Endothelial cell of umbilical vein (primary cell): ENCODE measurements at regions not wholly inside any gene's neighbourhood (a gene's known extent, or its start where the extent isn't known, plus 50 kb on each side); places are given as distances from the start of the nearest gene placed in this dataset.

Experiments used
- BruUV-seq: library from RNA; stranded (reverse); fragments of 400-500 nt; replicated peaks from 2 replicates; lab custom pipeline; 2021; lab: Mats Ljungman, UMichigan
- CTCF ChIA-PET: fragments of 300-600, 350-600 bp; sonication (Branson Sonifier 250); formaldehyde crosslinking; loops from one replicate; lab custom pipeline; 2021; ENCODE audit warnings: antibody characterized with exemption, inconsistent platforms; lab: Charles Lee
- POLR2A ChIA-PET: fragments of 300-600, 350-600 bp; sonication (Branson Sonifier 250); formaldehyde crosslinking; loops from one replicate; lab custom pipeline; 2021; ENCODE audit warnings: antibody characterized with exemption, inconsistent platforms; lab: Charles Lee
- DNase-seq: peaks from one replicate; pipeline ENCODE4 v3.0.0-alpha.2; 2011; ENCODE audit warnings: low read depth, low spot score
- FAIRE-seq: peaks from 2 replicates; lab custom pipeline; 2011; peaks lifted over from hg19 to GRCh38; lab: Jason Lieb, UNC
- H2AFZ ChIP-seq: 2 replicates; pipeline ENCODE4 v1.6.0; 2012; ENCODE audit warnings: low read depth, low read length, control low read depth, inconsistent platforms
- H3K27ac ChIP-seq: 2 replicates; pipeline ENCODE4 v1.5.1; 2011; ENCODE audit warnings: low read depth, mild to moderate bottlenecking, control low read depth, low read length, moderate library complexity; ENCODE audit not compliant: insufficient read depth
- H3K27me3 ChIP-seq, 2 experiments: 2 replicates each; pipeline versions ENCODE4 v1.6.0 to v1.6.1; 2011; ENCODE audit warnings: low read length in 2 of 2, mixed read lengths in 1 of 2; ENCODE audit not compliant: control insufficient read depth in 2 of 2, insufficient read depth in 2 of 2
- H3K36me3 ChIP-seq, 2 experiments: 2 replicates in 1 of 2; 3 replicates in 1 of 2; pipeline ENCODE4 v1.5.1; 2011; ENCODE audit warnings: low read length in 2 of 2, mild to moderate bottlenecking in 1 of 2, moderate library complexity in 1 of 2; ENCODE audit not compliant: control insufficient read depth in 2 of 2, insufficient read depth in 2 of 2; ENCODE audit errors: extremely low read depth in 1 of 2
- H3K4me1 ChIP-seq: 3 replicates; pipeline ENCODE4 v1.5.1; 2011; ENCODE audit warnings: mild to moderate bottlenecking, low read length; ENCODE audit not compliant: control insufficient read depth, insufficient read depth; ENCODE audit errors: extremely low read depth
- H3K4me2 ChIP-seq: 2 replicates; pipeline ENCODE4 v1.6.1; 2011; ENCODE audit warnings: low read length, control low read depth, mixed read lengths; ENCODE audit not compliant: insufficient read depth
- H3K4me3 ChIP-seq, 3 experiments: fragments of 200-600 bp in 1 of 3; sonication (generic), shearing (Covaris generic) in 1 of 3; replicated peaks in 1 of 3; 2 replicates each; pipeline ENCODE4 v1.5.1; 2011 to 2016; ENCODE audit warnings: control low read depth in 3 of 3, low read length in 3 of 3, mild to moderate bottlenecking in 2 of 3, inconsistent platforms in 1 of 3, low read depth in 1 of 3, moderate library complexity in 1 of 3; ENCODE audit not compliant: insufficient read depth in 1 of 3
- H3K79me2 ChIP-seq: 2 replicates; pipeline ENCODE4 v1.6.0; 2012; ENCODE audit warnings: low read length, inconsistent platforms; ENCODE audit not compliant: control insufficient read depth, insufficient read depth
- H3K9ac ChIP-seq: replicated peaks from 2 replicates; pipeline ENCODE3; 2011; ENCODE audit warnings: low read length, control low read depth; ENCODE audit not compliant: insufficient read depth; ENCODE audit errors: extremely low read depth
- H3K9me1 ChIP-seq: replicated peaks from 3 replicates; pipeline ENCODE4 v1.6.0; 2011; ENCODE audit warnings: mild to moderate bottlenecking, low read length; ENCODE audit not compliant: control insufficient read depth, insufficient read depth; ENCODE audit errors: extremely low read depth
- H3K9me3 ChIP-seq: replicated peaks from 2 replicates; pipeline ENCODE4 v1.5.1; 2012; ENCODE audit warnings: low read length, inconsistent platforms; ENCODE audit not compliant: control insufficient read depth, insufficient read depth
- H4K20me1 ChIP-seq: replicated peaks from 2 replicates; pipeline ENCODE3; 2011; ENCODE audit warnings: mild to moderate bottlenecking, low read length; ENCODE audit not compliant: control insufficient read depth, insufficient read depth; ENCODE audit errors: extremely low read depth
- EZH2 ChIP-seq: IDR thresholded peaks from 2 replicates; pipeline ENCODE4 v1.6.1; 2012; ENCODE audit warnings: borderline replicate concordance, low read depth, mild to moderate bottlenecking, moderate library complexity, low read length, inconsistent platforms; ENCODE audit not compliant: severe bottlenecking
- FOS ChIP-seq: IDR thresholded peaks from 2 replicates; pipeline ENCODE4 v1.6.1; 2011; ENCODE audit warnings: mild to moderate bottlenecking, low read length, moderate library complexity, borderline replicate concordance; ENCODE audit not compliant: insufficient read depth
- GATA2 ChIP-seq: IDR thresholded peaks from 2 replicates; pipeline ENCODE4 v1.7.0; 2011; ENCODE audit warnings: low read depth, mild to moderate bottlenecking, moderate library complexity, mixed read lengths, low read length; ENCODE audit not compliant: insufficient read length, insufficient read depth
- JUN ChIP-seq: IDR thresholded peaks from 2 replicates; pipeline ENCODE4 v1.6.1; 2011; ENCODE audit warnings: borderline replicate concordance, low read depth; ENCODE audit not compliant: insufficient read length, insufficient read depth
- MYC ChIP-seq: IDR thresholded peaks from one replicate; pipeline ENCODE4 v1.6.1; 2011; ENCODE audit warnings: mild to moderate bottlenecking, low read depth, low read length
- POLR2A ChIP-seq: IDR thresholded peaks from 2 replicates; pipeline ENCODE4 v1.6.1; 2012; ENCODE audit warnings: low read depth, mild to moderate bottlenecking, control low read depth, low read length
- POLR2AphosphoS5 ChIP-seq: IDR thresholded peaks from 2 replicates; pipeline ENCODE4 v1.6.1; 2012; ENCODE audit warnings: low read depth, mild to moderate bottlenecking, control low read depth, low read length, moderate library complexity; ENCODE audit not compliant: insufficient read depth
- dilution Hi-C: fragments of 300-500 bp; cut with MboI; formaldehyde crosslinking; loops from one replicate; pipeline ENCODE4 v1.15.0; 2019; ENCODE audit warnings: low sequenced_read_pairs; ENCODE audit not compliant: extremely low pct_ligation_motif_present
- intact Hi-C: fragments of 100-400 bp; cut with micrococcal nuclease; formaldehyde crosslinking; loops from one replicate; pipeline ENCODE4 v1.10.0; 2022
- TF ChIP-seq, protein P1 (sequence below), 2 donors: IDR thresholded peaks; 1 replicate in 1 of 2; 2 replicates in 1 of 2; pipeline ENCODE4 v1.5.1; 2011; ENCODE audit warnings: low read length in 2 of 2, mild to moderate bottlenecking in 2 of 2, moderate library complexity in 2 of 2, control low read depth in 1 of 2, inconsistent platforms in 1 of 2, low read depth in 1 of 2; ENCODE audit not compliant: insufficient read depth in 1 of 2; ENCODE audit errors: extremely low read depth in 1 of 2
- TF ChIP-seq, protein P2 (sequence below): IDR thresholded peaks from 2 replicates; pipeline ENCODE4 v1.6.1; 2011; ENCODE audit not compliant: insufficient read depth, insufficient read length

GRCh38 chr3:28615071-28615470 lies 266.4 kb upstream of the AZI2 start:
- Histone ChIP-seq H4K20me1 (no peaks in the 10 kb centered on the region), H3K9me1 (no peaks in the 10 kb centered on the region), H3K4me3 (no peak overlapping the region), H2AFZ (no peak overlapping the region), H3K4me1 (no peaks in the 10 kb centered on the region), H3K79me2 (no peaks in the 10 kb centered on the region), H3K9me3 (no peaks in the 10 kb centered on the region), H3K36me3 (no peaks in the 10 kb centered on the region), H3K9ac (no peak overlapping the region), H3K27me3 (no peaks in the 10 kb centered on the region), H3K4me2 (no peak overlapping the region), H3K27ac (no peak overlapping the region)
- TF ChIP-seq JUN (no peak), EZH2 (no peak), POLR2AphosphoS5 (no peak), POLR2A (no peak), MYC (no peak), GATA2 (no peak), FOS (no peak)
- TF ChIP-seq, protein P1, sequence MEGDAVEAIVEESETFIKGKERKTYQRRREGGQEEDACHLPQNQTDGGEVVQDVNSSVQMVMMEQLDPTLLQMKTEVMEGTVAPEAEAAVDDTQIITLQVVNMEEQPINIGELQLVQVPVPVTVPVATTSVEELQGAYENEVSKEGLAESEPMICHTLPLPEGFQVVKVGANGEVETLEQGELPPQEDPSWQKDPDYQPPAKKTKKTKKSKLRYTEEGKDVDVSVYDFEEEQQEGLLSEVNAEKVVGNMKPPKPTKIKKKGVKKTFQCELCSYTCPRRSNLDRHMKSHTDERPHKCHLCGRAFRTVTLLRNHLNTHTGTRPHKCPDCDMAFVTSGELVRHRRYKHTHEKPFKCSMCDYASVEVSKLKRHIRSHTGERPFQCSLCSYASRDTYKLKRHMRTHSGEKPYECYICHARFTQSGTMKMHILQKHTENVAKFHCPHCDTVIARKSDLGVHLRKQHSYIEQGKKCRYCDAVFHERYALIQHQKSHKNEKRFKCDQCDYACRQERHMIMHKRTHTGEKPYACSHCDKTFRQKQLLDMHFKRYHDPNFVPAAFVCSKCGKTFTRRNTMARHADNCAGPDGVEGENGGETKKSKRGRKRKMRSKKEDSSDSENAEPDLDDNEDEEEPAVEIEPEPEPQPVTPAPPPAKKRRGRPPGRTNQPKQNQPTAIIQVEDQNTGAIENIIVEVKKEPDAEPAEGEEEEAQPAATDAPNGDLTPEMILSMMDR (IDR thresholded peaks at IDR 0.05; ENCODE audit: extremely low read depth in 1 of 2, insufficient read depth in 1 of 2, low read depth in 1 of 2, low read length in 2 of 2) = no peak
- TF ChIP-seq, protein P2, sequence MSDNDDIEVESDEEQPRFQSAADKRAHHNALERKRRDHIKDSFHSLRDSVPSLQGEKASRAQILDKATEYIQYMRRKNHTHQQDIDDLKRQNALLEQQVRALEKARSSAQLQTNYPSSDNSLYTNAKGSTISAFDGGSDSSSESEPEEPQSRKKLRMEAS = no peak
- intact Hi-C loops (no loop called here), dilution Hi-C loops (no loop called here)
- DNase-seq (no peak), FAIRE-seq (no peak)
- ChIA-PET POLR2A (no interaction called here), CTCF (no interaction called here)
- no TSS peak for BruUV-seq
